Chondrocyte (in vitro differentiated cells): ENCODE measurements at regions not wholly inside any gene's neighbourhood (a gene's known extent, or its start where the extent isn't known, plus 50 kb on each side); places are given as distances from the start of the nearest gene placed in this dataset.

Experiments
- DNase-seq: peaks from one replicate; pipeline ENCODE4 v3.0.0; 2021; ENCODE audit warnings: mixed read lengths, low spot score
- H3K27ac Mint-ChIP-seq: one replicate; pipeline ENCODE4 v1.8.0; 2021; ENCODE audit warnings: mild to moderate bottlenecking, moderate library complexity, mixed read lengths; ENCODE audit not compliant: unreplicated experiment
- H3K27me3 Mint-ChIP-seq: 2 replicates; pipeline ENCODE4 v1.8.0; 2021; ENCODE audit warnings: low read depth, mixed read lengths
- H3K36me3 Mint-ChIP-seq: 2 replicates; pipeline ENCODE4 v1.8.0; 2021; ENCODE audit warnings: low read depth, mixed read lengths
- H3K4me1 Mint-ChIP-seq: 2 replicates; pipeline ENCODE4 v1.8.0; 2021; ENCODE audit warnings: low read depth, mild to moderate bottlenecking, mixed read lengths
- H3K4me3 Mint-ChIP-seq: one replicate; pipeline ENCODE4 v1.8.0; 2021; ENCODE audit warnings: mild to moderate bottlenecking, moderate library complexity, mixed read lengths; ENCODE audit not compliant: unreplicated experiment
- H3K9me3 Mint-ChIP-seq: 2 replicates; pipeline ENCODE4 v1.8.0; 2021; ENCODE audit warnings: low read depth, mixed read lengths
- CTCF ChIP-seq: fragments of 200-600 bp; sonication (generic); IDR thresholded peaks from 2 replicates; pipeline ENCODE4 v1.5.0; 2021; ENCODE audit warnings: antibody characterized with exemption, mild to moderate bottlenecking, moderate library complexity

GRCh38 chr1:118783095-118783758 lies 204.9 kb downstream of the TBX15 start:
- H3K4me3 Mint-ChIP-seq: no peak overlapping the region
- no peak for DNase-seq

GRCh38 chr1:118773656-118774055 lies 214.5 kb downstream of the TBX15 start:
- no peaks in the 10 kb centered on the region for H3K4me1 Mint-ChIP-seq
- H3K27ac Mint-ChIP-seq: no peak overlapping the region
- no peak for DNase-seq
- no peak for TF ChIP-seq CTCF
- no peak overlapping the region for H3K4me3 Mint-ChIP-seq
- H3K9me3 Mint-ChIP-seq: peaks cover 25% of the 10 kb centered on the region
- no peaks in the 10 kb centered on the region for H3K27me3 Mint-ChIP-seq
- H3K36me3 Mint-ChIP-seq: peaks cover 3% of the 10 kb centered on the region

More at GRCh38 chr1:118783095-118783758, 204.9 kb downstream of the TBX15 start:
- no peak overlapping the region for H3K27ac Mint-ChIP-seq
- TF ChIP-seq CTCF: no peak
- no peaks in the 10 kb centered on the region for H3K36me3 Mint-ChIP-seq
- peaks cover 4% of the 10 kb centered on the region for H3K27me3 Mint-ChIP-seq
- peaks cover 5% of the 10 kb centered on the region for H3K9me3 Mint-ChIP-seq
- peaks cover 9% of the 10 kb centered on the region for H3K4me1 Mint-ChIP-seq

GRCh38 chr1:118767971-118768370 lies 220.2 kb downstream of the TBX15 start:
- no peaks in the 10 kb centered on the region for H3K27me3 Mint-ChIP-seq
- DNase-seq: no peak
- TF ChIP-seq CTCF: no peak
- H3K27ac Mint-ChIP-seq: no peak overlapping the region
- no peaks in the 10 kb centered on the region for H3K4me1 Mint-ChIP-seq
- H3K9me3 Mint-ChIP-seq: peaks cover 14% of the 10 kb centered on the region
- H3K4me3 Mint-ChIP-seq: no peak overlapping the region
- H3K36me3 Mint-ChIP-seq: peaks cover 5% of the 10 kb centered on the region

- Mint-ChIP-seq H3K4me1 (no peaks in the 10 kb centered on the region), H3K27me3 (peaks cover 7% of the 10 kb centered on the region), H3K36me3 (no peaks in the 10 kb centered on the region), H3K27ac (no peak overlapping the region), H3K4me3 (no peak overlapping the region), H3K9me3 (no peaks in the 10 kb centered on the region)
- no peak for DNase-seq
- no peak for TF ChIP-seq CTCF
These were observed 234.2 kb downstream of the TBX15 start for GRCh38 chr1:118753976-118754375.

GRCh38 chr1:118751166-118751565 lies 237.0 kb downstream of the TBX15 start:
- no peaks in the 10 kb centered on the region for H3K4me1 Mint-ChIP-seq
- no peak for DNase-seq
- H3K27ac Mint-ChIP-seq: no peak overlapping the region
- peaks cover 5% of the 10 kb centered on the region for H3K9me3 Mint-ChIP-seq
- no peak overlapping the region for H3K4me3 Mint-ChIP-seq
- peaks cover 7% of the 10 kb centered on the region for H3K27me3 Mint-ChIP-seq
- H3K36me3 Mint-ChIP-seq: peaks cover 2% of the 10 kb centered on the region
- no peak for TF ChIP-seq CTCF
